ENCODE measurements at regions not wholly inside any gene's neighbourhood (a gene's known extent, or its start where the extent isn't known, plus 50 kb on each side); places are given as distances from the start of the nearest gene placed in this dataset.

DNA sequence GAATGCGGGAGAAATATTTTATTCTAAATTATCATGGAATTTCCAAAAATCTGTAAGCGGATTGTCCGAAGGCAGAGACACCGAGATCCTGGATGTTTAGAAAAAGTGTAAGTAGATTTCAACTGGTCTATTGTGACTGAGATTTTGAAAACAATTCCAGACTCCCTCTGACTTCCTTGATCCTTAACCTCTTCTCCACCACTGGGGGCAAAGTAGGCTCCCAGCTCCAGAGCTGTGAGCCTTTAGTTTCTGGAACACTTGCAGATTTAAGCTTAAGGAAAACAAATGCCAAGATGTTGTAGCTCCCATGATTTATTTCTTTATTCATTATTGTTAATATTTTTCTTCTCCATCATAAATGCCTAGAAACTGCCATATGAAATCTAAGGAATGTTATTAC, 1320.5 kb upstream of the SEL1L start:
- TF ChIP-seq, protein P1, sequence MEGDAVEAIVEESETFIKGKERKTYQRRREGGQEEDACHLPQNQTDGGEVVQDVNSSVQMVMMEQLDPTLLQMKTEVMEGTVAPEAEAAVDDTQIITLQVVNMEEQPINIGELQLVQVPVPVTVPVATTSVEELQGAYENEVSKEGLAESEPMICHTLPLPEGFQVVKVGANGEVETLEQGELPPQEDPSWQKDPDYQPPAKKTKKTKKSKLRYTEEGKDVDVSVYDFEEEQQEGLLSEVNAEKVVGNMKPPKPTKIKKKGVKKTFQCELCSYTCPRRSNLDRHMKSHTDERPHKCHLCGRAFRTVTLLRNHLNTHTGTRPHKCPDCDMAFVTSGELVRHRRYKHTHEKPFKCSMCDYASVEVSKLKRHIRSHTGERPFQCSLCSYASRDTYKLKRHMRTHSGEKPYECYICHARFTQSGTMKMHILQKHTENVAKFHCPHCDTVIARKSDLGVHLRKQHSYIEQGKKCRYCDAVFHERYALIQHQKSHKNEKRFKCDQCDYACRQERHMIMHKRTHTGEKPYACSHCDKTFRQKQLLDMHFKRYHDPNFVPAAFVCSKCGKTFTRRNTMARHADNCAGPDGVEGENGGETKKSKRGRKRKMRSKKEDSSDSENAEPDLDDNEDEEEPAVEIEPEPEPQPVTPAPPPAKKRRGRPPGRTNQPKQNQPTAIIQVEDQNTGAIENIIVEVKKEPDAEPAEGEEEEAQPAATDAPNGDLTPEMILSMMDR (IDR thresholded peaks at IDR 0.05), result no peak
- no peak for TF ChIP-seq EP300 (IDR thresholded peaks at IDR 0.05; ENCODE audit: low read depth)
- TF ChIP-seq POLR2A (IDR thresholded peaks at IDR 0.05), result no peak

Data from transverse colon (tissue), 3 donors.